T-helper 2 cell treated with Interferon-gamma antibody and Interleukin-4, amounts not matched to agents 100 ng/mL and 5 ng/mL, for 36 hours (primary cell): ENCODE measurements at regions not wholly inside any gene's neighbourhood (a gene's known extent, or its start where the extent isn't known, plus 50 kb on each side); places are given as distances from the start of the nearest gene placed in this dataset.

ENCODE experiments used
- intact Hi-C: fragments of 100-400 bp; cut with micrococcal nuclease; formaldehyde crosslinking; loops from one replicate; pipeline ENCODE4 v1.15.1; 2023

GRCh38 chr5:165459232-165459631 is 1953.8 kb downstream of the MAT2B start:
- intact Hi-C loops = no loop called here

DNA sequence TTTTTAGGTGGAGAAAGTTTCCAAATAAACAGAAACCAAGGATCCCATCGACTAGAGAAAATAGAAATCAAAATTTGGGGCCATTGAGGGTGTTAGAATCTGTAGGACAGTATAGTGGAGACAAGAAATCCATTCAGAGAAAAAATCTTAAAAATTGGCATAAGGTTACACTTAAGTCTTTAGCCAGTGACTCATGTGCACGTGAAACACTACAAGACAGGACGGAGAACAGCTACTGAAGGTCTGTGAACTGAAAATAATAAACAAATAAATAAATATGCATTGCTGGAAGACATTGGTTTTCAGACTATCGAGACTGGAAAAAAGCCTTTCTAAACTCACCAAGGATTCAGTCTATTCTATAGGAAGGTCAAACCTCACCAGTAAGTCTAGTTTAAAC is 1955.5 kb downstream of the MAT2B start:
- intact Hi-C loops = no loop called here

DNA sequence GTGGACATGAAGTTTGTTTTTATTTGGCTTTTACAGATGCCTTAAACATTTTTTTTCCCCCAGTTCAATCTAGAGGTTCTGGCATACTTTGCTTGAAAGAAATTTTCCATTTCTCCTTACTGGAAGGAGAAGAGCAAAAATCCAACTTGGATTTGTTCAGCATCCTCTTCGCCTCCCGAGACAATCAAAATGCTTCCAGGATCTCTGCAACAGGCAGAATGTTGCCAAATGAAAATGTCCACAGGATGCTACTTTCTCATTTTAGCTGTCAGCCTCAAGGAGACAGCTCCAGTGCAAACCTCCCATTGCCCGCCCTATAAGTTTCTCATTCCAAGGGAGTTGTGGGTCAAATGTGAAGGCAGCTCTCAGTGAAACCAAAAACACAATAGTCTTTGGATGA is 1972.1 kb downstream of the MAT2B start:
- intact Hi-C loops = no loop called here

DNA sequence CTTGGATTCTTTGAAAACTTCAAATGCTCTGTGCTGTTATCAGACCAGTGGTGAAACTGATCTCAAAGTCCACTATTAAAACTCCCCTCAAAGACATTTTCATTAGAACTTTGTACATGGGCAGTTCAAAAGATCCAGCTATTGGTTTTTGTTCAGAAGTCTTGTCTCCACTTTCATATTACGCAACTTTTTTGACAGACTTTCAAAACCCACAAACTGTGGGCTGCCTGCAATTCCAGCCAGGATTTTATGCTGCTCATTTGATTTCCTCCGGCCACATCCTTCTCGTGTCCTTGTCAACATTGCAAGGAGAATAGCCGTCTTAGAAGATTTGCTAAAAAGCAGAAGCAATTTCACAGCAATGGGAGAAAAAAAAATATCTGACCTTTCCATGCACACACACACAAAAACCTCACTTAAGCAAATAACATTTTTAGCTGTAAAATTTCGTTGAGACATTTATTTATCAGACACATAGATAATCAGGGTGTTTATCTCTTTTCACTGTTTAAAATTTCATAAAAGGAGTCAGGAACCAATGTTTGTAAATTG is 1990.5 kb downstream of the MAT2B start:
- intact Hi-C loops = no loop called here

GRCh38 chr5:165497707-165498106 is 1992.3 kb downstream of the MAT2B start:
- intact Hi-C loops = no loop called here

- intact Hi-C loops = no loop called here
Measured at GRCh38 chr5:165502893-165503691, 1997.7 kb downstream of the MAT2B start.

DNA sequence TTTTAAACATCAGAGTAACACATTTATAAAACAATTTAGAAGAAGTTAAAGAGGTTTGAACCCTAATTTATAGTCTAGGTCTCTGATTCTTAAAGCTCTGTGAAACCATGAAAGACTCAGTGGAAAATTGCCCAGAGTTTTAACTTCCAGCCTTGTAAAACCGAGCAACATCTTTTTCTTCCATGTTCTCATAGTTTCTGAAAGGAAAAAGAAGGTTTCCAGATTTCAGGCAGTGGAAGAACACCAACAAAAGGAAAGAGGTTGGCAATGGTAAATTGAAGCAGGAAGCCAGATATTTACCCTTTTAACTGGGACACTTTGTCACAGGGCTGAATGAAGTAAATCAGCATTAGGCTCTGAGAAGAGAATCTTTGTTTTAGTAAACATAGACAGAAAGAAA is 1999.3 kb downstream of the MAT2B start:
- intact Hi-C loops = no loop called here

DNA sequence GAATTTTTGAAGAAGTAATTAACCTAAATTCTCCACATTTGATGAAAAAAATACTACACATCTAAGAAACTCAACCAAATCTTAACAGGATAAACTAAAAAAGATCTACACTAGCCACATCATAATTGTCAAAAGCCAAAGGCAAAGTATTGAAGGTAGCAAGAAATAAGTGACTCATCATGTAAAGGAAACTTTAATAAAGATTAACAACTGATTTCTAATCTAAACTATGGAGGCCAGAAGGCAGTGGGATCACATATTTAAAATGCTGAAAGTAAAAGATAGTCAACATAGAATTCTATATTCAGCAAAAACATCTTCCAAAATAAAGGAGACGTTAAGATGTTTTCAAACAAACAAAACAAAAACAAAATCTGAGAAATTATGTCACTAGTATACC is 2002.9 kb downstream of the MAT2B start:
- intact Hi-C loops = no loop called here

DNA sequence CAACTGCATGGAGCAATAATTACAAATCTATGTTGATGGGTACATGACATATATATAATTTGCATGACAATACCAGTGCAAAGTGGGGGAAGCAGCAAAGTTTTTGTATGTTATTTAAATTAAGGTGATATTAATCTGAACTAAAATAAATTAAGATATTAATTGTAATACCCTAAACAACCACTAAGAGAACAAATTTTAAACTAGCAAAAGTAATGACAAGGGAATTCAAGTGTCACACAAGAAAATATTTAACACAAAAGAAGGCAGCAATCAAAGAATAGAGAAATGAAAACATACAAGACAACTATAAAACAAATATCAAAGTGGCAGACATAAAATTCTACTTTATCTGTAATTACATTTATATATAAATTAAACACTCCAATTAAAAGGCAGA is 2003.4 kb downstream of the MAT2B start:
- intact Hi-C loops = no loop called here

- intact Hi-C loops = no loop called here
Measured at GRCh38 chr5:165521816-165522610, 2016.6 kb downstream of the MAT2B start.

GRCh38 chr5:165525271-165525670 is 2019.9 kb downstream of the MAT2B start:
- intact Hi-C loops = no loop called here

- intact Hi-C loops = no loop called here
Measured at GRCh38 chr5:165526357-165526756, 2020.9 kb downstream of the MAT2B start.

GRCh38 chr5:165527577-165527976 is 2022.2 kb downstream of the MAT2B start:
- intact Hi-C loops = no loop called here

DNA sequence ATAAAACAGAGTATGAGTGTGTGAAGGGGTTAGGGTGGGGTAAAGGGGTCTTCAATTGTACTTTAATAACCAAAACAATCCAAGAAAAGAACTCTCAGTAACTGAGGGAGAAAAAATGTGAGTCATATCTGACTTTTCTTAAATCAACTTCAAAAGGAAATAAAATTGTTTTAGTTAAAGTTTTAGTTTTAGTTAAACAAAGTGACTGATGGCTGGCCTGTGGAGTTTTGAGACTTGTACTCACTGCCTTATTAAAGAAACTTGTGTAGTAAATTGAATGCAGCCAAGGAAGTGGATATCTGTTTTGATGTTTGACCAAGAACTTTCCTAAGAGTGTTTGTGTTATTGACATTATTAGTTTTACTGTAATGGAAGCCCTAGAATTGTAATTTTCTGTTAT is 2032.6 kb downstream of the MAT2B start:
- intact Hi-C loops = no loop called here

DNA sequence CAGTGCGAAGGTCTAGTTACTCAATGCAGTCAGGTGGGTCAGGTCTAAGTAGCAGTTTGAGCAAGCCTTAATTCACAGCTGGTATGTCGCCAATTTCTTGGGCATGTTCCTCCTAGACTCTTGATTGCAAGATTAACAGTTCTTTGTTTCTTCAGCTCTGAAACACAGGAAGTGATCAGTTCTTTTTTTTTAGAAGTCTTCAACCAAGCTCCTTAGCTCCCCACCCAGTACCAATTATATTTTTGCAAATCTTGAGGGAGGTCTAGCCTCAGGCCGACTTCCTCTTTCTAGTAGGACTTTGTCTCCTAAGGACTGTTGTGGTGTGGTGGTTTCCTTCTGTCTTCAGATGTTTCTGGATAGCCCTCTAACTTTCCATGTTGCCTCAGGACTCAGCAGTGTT is 2054.2 kb downstream of the MAT2B start:
- intact Hi-C loops = no loop called here

- intact Hi-C loops = no loop called here
Measured at GRCh38 chr5:165560648-165561047, 2055.2 kb downstream of the MAT2B start.

DNA sequence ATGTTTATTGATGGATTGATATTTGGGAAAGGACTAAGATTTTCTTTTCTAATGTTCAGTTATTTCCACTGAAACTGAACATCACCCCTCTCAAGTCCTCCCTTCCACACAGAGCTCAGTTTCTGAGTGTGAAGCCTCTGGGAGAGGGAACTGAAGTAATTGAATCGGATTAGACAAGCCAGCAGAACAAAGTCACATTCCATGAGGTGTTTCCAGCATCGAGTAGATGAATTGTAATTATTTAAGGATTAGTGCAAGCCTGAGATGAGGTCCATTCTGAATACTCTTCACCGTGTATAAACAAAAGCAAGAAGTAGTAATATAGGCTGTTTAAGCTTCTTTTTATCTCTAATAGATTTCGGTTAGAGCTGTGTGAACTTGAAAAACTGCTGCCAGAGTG is 2060.5 kb downstream of the MAT2B start:
- intact Hi-C loops = no loop called here

- intact Hi-C loops = no loop called here
Measured at GRCh38 chr5:165569551-165569950, 2064.1 kb downstream of the MAT2B start.

GRCh38 chr5:165573445-165573844 is 2068.0 kb downstream of the MAT2B start:
- intact Hi-C loops = no loop called here

GRCh38 chr5:165574100-165574499 is 2068.7 kb downstream of the MAT2B start:
- intact Hi-C loops = no loop called here

DNA sequence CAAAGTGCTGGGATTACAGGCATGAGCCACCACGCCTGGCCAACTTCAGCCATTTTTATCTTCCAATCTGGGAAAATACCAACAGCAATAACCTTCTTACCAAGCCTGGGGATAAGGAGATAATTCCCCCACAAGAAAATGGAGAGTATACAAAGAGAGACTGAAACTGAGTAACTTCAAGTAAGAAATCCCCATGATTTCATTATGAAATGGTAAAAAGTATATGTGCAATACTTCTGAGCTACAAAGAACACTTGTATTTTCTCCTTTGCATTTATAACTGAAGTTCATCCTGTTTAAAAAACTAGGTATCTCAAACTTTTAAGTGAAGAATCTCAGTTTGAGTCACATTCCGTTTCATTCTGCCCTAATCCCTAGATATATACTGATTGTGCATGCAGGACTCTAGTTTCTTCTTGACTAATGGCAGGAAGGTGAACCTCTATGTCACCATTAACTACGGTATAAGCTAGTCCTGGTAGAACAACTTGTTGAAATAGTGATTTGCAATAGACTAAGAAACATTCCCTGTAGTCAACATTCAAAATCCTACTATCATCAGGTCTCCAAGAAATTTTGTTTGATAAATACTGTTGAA is 2071.4 kb downstream of the MAT2B start:
- intact Hi-C loops = no loop called here

DNA sequence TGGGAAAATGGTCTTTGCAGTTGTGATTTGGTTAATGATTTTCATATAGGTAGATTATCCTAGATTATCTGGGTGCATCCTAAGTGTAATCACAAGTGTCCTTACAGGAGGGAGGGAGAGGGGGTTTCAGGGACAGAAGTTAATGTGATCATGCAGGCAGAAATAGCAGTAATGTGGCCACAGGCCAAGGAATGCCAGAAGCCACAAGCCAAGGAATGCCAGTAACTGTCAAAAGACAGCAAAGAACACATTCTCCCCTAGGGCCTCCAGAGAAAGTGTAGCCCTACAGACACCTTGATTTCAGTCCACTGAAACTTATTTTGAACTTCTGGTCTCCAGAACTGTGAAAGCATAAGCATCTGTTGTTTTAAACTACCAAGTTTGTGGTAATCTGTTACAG is 2074.5 kb downstream of the MAT2B start:
- intact Hi-C loops = no loop called here
